HL-60 (cell line): ENCODE measurements at regions not wholly inside any gene's neighbourhood (a gene's known extent, or its start where the extent isn't known, plus 50 kb on each side); places are given as distances from the start of the nearest gene placed in this dataset.

ENCODE experiments used
- DNase-seq, 2 experiments: peaks; one replicate each; pipeline ENCODE4 v3.0.0-alpha.2; 2010 to 2020; ENCODE audit warnings: low read depth in 1 of 2, low spot score in 1 of 2
- H3K27ac ChIP-seq: fragments of 250-450 bp; sonication (Bioruptor Pico); replicated peaks from 2 replicates; pipeline ENCODE4 v1.5.1; 2020; ENCODE audit warnings: mild to moderate bottlenecking, moderate library complexity
- H3K27me3 ChIP-seq: fragments of 250-450 bp; sonication (Bioruptor Pico); 2 replicates; pipeline ENCODE4 v1.5.1; 2021; ENCODE audit warnings: mild to moderate bottlenecking, moderate library complexity; ENCODE audit not compliant: insufficient read depth, poor library complexity, severe bottlenecking
- H3K4me3 ChIP-seq: replicated peaks from 2 replicates; pipeline ENCODE4 v1.5.1; 2011; ENCODE audit warnings: mild to moderate bottlenecking, control low read depth, low read length; ENCODE audit not compliant: insufficient read depth
- GABPA ChIP-seq: IDR thresholded peaks from 2 replicates; pipeline ENCODE4 v1.6.1; 2012; ENCODE audit warnings: low read depth
- POLR2AphosphoS5 ChIP-seq: IDR thresholded peaks from 2 replicates; pipeline ENCODE4 v1.6.1; 2012; ENCODE audit warnings: low read depth
- SPI1 ChIP-seq: IDR thresholded peaks from 2 replicates; pipeline ENCODE4 v1.6.1; 2012; ENCODE audit warnings: low read depth, mild to moderate bottlenecking, borderline replicate concordance
- TF ChIP-seq, protein P1 (sequence below): IDR thresholded peaks from 2 replicates; pipeline ENCODE4 v1.6.1; 2012; ENCODE audit warnings: low read depth; ENCODE audit not compliant: insufficient replicate concordance
- TF ChIP-seq, protein P2 (sequence below): IDR thresholded peaks from one replicate; pipeline ENCODE4 v1.5.1; 2011; ENCODE audit warnings: low read length, control low read depth, inconsistent platforms; ENCODE audit not compliant: insufficient read depth

- H3K27ac ChIP-seq: no peak overlapping the region
- TF ChIP-seq POLR2AphosphoS5 (no peak), SPI1 (no peak), GABPA (no peak)
- TF ChIP-seq, protein P1, sequence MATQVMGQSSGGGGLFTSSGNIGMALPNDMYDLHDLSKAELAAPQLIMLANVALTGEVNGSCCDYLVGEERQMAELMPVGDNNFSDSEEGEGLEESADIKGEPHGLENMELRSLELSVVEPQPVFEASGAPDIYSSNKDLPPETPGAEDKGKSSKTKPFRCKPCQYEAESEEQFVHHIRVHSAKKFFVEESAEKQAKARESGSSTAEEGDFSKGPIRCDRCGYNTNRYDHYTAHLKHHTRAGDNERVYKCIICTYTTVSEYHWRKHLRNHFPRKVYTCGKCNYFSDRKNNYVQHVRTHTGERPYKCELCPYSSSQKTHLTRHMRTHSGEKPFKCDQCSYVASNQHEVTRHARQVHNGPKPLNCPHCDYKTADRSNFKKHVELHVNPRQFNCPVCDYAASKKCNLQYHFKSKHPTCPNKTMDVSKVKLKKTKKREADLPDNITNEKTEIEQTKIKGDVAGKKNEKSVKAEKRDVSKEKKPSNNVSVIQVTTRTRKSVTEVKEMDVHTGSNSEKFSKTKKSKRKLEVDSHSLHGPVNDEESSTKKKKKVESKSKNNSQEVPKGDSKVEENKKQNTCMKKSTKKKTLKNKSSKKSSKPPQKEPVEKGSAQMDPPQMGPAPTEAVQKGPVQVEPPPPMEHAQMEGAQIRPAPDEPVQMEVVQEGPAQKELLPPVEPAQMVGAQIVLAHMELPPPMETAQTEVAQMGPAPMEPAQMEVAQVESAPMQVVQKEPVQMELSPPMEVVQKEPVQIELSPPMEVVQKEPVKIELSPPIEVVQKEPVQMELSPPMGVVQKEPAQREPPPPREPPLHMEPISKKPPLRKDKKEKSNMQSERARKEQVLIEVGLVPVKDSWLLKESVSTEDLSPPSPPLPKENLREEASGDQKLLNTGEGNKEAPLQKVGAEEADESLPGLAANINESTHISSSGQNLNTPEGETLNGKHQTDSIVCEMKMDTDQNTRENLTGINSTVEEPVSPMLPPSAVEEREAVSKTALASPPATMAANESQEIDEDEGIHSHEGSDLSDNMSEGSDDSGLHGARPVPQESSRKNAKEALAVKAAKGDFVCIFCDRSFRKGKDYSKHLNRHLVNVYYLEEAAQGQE: no peak
- TF ChIP-seq, protein P2, sequence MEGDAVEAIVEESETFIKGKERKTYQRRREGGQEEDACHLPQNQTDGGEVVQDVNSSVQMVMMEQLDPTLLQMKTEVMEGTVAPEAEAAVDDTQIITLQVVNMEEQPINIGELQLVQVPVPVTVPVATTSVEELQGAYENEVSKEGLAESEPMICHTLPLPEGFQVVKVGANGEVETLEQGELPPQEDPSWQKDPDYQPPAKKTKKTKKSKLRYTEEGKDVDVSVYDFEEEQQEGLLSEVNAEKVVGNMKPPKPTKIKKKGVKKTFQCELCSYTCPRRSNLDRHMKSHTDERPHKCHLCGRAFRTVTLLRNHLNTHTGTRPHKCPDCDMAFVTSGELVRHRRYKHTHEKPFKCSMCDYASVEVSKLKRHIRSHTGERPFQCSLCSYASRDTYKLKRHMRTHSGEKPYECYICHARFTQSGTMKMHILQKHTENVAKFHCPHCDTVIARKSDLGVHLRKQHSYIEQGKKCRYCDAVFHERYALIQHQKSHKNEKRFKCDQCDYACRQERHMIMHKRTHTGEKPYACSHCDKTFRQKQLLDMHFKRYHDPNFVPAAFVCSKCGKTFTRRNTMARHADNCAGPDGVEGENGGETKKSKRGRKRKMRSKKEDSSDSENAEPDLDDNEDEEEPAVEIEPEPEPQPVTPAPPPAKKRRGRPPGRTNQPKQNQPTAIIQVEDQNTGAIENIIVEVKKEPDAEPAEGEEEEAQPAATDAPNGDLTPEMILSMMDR: no peak
- no peak overlapping the region for H3K4me3 ChIP-seq
- H3K27me3 ChIP-seq: no peaks in the 10 kb centered on the region
- DNase-seq: no peak
Observed at GRCh38 chr11:116424615-116425261, 348.0 kb downstream of the BUD13 start.

DNA sequence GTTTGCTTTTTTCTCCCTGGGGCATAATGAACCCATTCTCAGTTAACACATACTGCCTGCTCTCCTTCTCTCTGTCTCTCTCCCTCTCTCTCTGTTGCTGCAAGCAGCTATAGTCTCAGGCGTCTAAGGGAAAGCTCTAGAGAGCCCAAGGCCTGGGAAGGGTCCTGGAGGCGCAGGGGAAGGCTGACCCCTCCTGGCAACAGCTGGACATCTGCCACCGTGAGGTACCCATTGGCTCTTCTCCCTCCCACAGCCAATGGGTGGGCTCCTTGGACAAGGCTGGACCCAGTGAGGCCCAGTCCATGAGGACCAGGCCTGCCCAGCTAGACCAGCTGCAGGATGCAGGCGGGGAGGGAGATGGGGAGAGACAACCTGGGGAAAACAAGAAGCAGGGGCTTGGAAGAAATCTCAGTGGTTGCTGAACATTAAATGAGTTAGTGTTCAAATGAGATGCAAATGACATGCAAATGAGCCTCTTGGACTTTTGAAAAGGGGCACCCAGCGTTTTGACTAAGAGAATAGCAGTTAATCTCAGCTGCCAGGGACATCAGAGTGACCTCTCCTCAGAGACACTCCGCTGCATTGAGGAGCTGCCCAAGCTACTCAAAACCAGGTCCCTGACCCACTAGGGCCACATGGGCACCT lies 349.7 kb downstream of the BUD13 start:
- Histone ChIP-seq H3K27me3 (no peaks in the 10 kb centered on the region), H3K27ac (no peak overlapping the region), H3K4me3 (no peak overlapping the region)
- TF ChIP-seq, protein P1: no peak
- TF ChIP-seq GABPA (no peak), POLR2AphosphoS5 (no peak), SPI1 (no peak)
- TF ChIP-seq, protein P2: no peak
- no peak for DNase-seq

- Histone ChIP-seq H3K27me3 (no peaks in the 10 kb centered on the region), H3K4me3 (no peak overlapping the region), H3K27ac (no peak overlapping the region)
- DNase-seq: no peak
- TF ChIP-seq POLR2AphosphoS5 (no peak), GABPA (no peak), SPI1 (no peak)
- TF ChIP-seq, protein P1: no peak
- TF ChIP-seq, protein P2: no peak
Observed at GRCh38 chr11:116422556-116422955, 350.2 kb downstream of the BUD13 start.
